Esophagus squamous epithelium (tissue), 4 donors: ENCODE measurements at regions not wholly inside any gene's neighbourhood (a gene's known extent, or its start where the extent isn't known, plus 50 kb on each side); places are given as distances from the start of the nearest gene placed in this dataset.

Experiments used
- POLR2A ChIP-seq, 4 donors: fragments of 450-650 bp; IDR thresholded peaks; one replicate each; pipeline ENCODE4 v1.6.1; 2017; ENCODE audit warnings: antibody characterized with exemption in 4 of 4, mild to moderate bottlenecking in 4 of 4, moderate library complexity in 3 of 4
- TF ChIP-seq, protein P1 (sequence below), 6 experiments: fragments of 450-650 bp in 4 of 6; fragments of 200-600 bp in 2 of 6; sonication (generic) in 2 of 6; IDR thresholded peaks; one replicate each; pipeline ENCODE4 v1.5.1; 2016 to 2019; ENCODE audit warnings: antibody characterized with exemption in 6 of 6, mild to moderate bottlenecking in 4 of 6, moderate library complexity in 4 of 6

DNA sequence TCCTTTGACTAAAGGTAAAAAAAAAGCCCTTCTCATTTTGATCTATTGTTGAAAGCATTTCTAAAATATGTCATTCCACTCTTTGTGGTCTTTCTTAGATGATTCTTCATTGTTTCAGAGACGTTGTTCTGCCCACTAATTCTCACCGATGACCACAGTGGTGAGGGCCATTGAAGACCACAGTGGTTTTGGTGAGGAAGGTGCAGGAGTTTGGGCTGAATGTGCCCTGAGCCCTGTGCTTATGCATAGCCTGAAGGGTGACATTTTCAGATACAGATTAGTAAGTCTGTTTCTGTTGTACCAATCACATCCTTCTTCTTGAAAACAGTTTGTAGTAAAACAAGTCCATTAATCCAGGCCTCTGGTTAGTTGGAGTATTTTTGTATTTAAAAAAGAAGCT is 251.3 kb upstream of the ATP5MC3 start:
- no peak for TF ChIP-seq POLR2A (IDR thresholded peaks at IDR 0.05)
- TF ChIP-seq, protein P1, sequence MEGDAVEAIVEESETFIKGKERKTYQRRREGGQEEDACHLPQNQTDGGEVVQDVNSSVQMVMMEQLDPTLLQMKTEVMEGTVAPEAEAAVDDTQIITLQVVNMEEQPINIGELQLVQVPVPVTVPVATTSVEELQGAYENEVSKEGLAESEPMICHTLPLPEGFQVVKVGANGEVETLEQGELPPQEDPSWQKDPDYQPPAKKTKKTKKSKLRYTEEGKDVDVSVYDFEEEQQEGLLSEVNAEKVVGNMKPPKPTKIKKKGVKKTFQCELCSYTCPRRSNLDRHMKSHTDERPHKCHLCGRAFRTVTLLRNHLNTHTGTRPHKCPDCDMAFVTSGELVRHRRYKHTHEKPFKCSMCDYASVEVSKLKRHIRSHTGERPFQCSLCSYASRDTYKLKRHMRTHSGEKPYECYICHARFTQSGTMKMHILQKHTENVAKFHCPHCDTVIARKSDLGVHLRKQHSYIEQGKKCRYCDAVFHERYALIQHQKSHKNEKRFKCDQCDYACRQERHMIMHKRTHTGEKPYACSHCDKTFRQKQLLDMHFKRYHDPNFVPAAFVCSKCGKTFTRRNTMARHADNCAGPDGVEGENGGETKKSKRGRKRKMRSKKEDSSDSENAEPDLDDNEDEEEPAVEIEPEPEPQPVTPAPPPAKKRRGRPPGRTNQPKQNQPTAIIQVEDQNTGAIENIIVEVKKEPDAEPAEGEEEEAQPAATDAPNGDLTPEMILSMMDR (IDR thresholded peaks at IDR 0.05): no peak
